OCI-LY3 (cell line): ENCODE measurements at regions not wholly inside any gene's neighbourhood (a gene's known extent, or its start where the extent isn't known, plus 50 kb on each side); places are given as distances from the start of the nearest gene placed in this dataset.

Experiments used
- H2AFZ ChIP-seq: fragments of 200-600, 300-600 bp; shearing (Covaris generic); 2 replicates; pipeline ENCODE4 v1.6.0; 2014; ENCODE audit warnings: antibody characterized with exemption, low read depth, low read length
- H3K27ac ChIP-seq: fragments of 200-600, 300-600 bp; sonication (generic); 2 replicates; pipeline ENCODE4 v1.5.1; 2014; ENCODE audit warnings: mild to moderate bottlenecking, low read length, moderate library complexity, mixed read lengths
- H3K27me3 ChIP-seq: fragments of 200-600, 300-600 bp; sonication (generic); 2 replicates; pipeline ENCODE4 v1.6.1; 2014; ENCODE audit warnings: low read depth, low read length, mixed read lengths
- H3K36me3 ChIP-seq: fragments of 200-600, 300-600 bp; sonication (generic); replicated peaks from 2 replicates; pipeline ENCODE3; 2014; ENCODE audit warnings: low read depth, low read length, mixed read lengths
- H3K4me1 ChIP-seq: fragments of 300-600, 200-600 bp; sonication (generic); 2 replicates; pipeline ENCODE4 v1.6.1; 2014; ENCODE audit warnings: low read length, mixed read lengths
- H3K4me2 ChIP-seq: fragments of 200-600, 300-600 bp; sonication (generic); 2 replicates; pipeline ENCODE4 v1.6.1; 2014; ENCODE audit warnings: low read length, mixed read lengths
- H3K4me3 ChIP-seq: fragments of 300-600, 200-600 bp; sonication (generic); 2 replicates; pipeline ENCODE4 v1.5.1; 2014; ENCODE audit warnings: antibody characterized with exemption, mild to moderate bottlenecking, low read length, moderate library complexity
- H3K79me2 ChIP-seq: fragments of 300-600, 200-600 bp; shearing (Covaris generic); 2 replicates; pipeline ENCODE4 v1.6.1; 2014; ENCODE audit warnings: mild to moderate bottlenecking, low read length, mixed read lengths
- H3K9ac ChIP-seq: fragments of 300-600, 200-600 bp; shearing (Covaris generic); 2 replicates; pipeline ENCODE4 v1.6.0; 2014; ENCODE audit warnings: mild to moderate bottlenecking, low read length, moderate library complexity
- H3K9me3 ChIP-seq: fragments of 200-600, 300-600 bp; shearing (Covaris generic); 2 replicates; pipeline ENCODE4 v1.6.1; 2014; ENCODE audit warnings: low read length, mixed read lengths; ENCODE audit not compliant: insufficient read depth
- H4K20me1 ChIP-seq: fragments of 200-600, 300-600 bp; sonication (generic); 2 replicates; pipeline ENCODE4 v1.6.1; 2016; ENCODE audit warnings: low read length, mixed read lengths; ENCODE audit not compliant: insufficient read depth
- EZH2phosphoT487 ChIP-seq: fragments of 200-600 bp; shearing (Covaris generic); IDR thresholded peaks from 2 replicates; pipeline ENCODE4 v1.6.1; 2018; ENCODE audit warnings: antibody characterized with exemption, mixed run types, low read depth
- TF ChIP-seq, protein P1 (sequence below): fragments of 200-600, 300-600 bp; sonication (generic); IDR thresholded peaks from 2 replicates; pipeline ENCODE4 v1.5.1; 2014; ENCODE audit warnings: antibody characterized with exemption, low read length, low read depth

DNA sequence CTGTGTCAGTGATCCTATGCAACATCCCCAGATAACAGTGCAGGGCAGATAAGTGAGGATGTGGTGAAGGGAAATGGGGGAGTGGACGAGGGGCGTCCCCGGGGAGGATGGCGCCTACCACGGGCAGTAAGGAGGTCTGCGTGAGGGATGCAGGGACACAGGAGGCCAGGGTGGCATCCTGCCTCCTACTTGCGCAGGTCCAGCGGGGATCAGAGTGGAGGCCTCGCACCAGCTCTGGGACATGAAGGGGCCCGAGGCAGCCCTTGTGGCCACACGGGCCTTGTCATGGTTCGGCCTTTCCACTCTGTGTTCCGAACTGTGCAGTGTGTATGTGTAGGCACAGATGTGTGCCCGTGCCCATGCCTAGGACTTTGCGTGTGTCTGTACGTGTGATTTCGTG lies 1227.5 kb downstream of the BRD1 start:
- Histone ChIP-seq H3K4me2 (no peak overlapping the region), H3K4me3 (no peak overlapping the region), H3K27ac (no peak overlapping the region), H3K9ac (no peak overlapping the region), H3K9me3 (no peaks in the 10 kb centered on the region), H3K79me2 (no peaks in the 10 kb centered on the region), H2AFZ (no peak overlapping the region), H3K27me3 (no peaks in the 10 kb centered on the region), H3K36me3 (no peaks in the 10 kb centered on the region), H3K4me1 (no peaks in the 10 kb centered on the region), H4K20me1 (no peaks in the 10 kb centered on the region)
- no peak for TF ChIP-seq EZH2phosphoT487
- TF ChIP-seq, protein P1, sequence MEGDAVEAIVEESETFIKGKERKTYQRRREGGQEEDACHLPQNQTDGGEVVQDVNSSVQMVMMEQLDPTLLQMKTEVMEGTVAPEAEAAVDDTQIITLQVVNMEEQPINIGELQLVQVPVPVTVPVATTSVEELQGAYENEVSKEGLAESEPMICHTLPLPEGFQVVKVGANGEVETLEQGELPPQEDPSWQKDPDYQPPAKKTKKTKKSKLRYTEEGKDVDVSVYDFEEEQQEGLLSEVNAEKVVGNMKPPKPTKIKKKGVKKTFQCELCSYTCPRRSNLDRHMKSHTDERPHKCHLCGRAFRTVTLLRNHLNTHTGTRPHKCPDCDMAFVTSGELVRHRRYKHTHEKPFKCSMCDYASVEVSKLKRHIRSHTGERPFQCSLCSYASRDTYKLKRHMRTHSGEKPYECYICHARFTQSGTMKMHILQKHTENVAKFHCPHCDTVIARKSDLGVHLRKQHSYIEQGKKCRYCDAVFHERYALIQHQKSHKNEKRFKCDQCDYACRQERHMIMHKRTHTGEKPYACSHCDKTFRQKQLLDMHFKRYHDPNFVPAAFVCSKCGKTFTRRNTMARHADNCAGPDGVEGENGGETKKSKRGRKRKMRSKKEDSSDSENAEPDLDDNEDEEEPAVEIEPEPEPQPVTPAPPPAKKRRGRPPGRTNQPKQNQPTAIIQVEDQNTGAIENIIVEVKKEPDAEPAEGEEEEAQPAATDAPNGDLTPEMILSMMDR: no peak

DNA sequence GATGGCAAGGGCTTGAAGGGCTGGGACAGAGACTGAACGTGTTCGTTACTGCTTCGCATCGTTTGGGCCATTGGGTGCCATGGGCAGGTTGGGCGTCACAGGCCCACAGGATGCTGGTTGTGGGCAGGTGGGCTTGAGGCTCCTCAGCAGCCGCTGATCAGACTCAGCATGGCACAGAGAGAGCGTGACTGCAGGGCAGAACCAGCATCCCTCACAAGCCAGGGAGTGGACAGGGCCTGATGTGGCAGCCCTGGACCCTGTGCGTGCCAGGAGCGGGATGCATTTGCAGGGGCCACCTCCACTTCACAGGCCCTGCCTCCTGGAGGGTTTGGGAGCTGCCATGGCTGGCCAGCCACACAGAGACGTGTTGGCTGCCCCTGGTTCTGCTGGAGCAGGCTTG lies 1228.3 kb downstream of the BRD1 start:
- no peaks in the 10 kb centered on the region for H3K79me2 ChIP-seq
- no peaks in the 10 kb centered on the region for H3K4me1 ChIP-seq
- no peaks in the 10 kb centered on the region for H3K9me3 ChIP-seq
- no peak overlapping the region for H3K9ac ChIP-seq
- no peaks in the 10 kb centered on the region for H3K36me3 ChIP-seq
- TF ChIP-seq EZH2phosphoT487: no peak
- TF ChIP-seq, protein P1: no peak
- H3K27ac ChIP-seq: no peak overlapping the region
- H4K20me1 ChIP-seq: no peaks in the 10 kb centered on the region
- no peak overlapping the region for H3K4me2 ChIP-seq
- no peaks in the 10 kb centered on the region for H3K27me3 ChIP-seq
- no peak overlapping the region for H2AFZ ChIP-seq
- H3K4me3 ChIP-seq: no peak overlapping the region

DNA sequence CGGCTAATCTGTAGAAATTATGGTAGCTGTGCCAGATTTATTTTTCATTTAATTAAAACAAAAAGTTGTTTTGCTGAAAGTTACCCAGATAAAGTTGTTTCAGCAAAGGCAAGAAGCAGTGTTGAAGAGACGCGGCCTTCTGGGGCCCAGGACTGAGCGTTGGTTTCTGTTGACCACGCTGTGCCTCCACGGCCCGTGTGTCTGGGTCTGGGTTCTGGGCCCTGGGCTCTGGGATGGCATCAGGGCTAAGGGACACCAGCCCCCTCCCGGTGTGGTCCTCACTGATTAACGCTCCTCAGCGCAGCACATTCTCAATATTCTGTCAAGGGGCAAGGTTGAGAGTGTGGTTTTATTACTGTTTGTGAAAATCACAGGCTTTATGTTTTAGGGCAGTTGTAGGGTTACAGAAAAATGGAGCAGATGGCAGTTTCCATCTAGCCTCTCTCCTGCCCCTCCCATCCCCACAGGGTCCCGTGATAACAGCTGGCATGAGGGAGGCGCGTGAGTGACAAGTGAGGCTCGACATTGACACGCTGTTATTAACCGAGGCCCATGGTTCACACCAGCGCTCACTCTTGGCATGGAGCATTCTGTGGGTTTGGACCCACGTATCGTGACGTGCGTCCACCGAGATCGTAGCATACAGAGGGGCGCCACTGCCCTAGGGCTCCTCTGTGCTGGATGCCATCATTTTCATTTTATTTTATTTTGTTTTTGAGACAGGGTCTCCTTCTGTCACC lies 1231.4 kb downstream of the BRD1 start:
- no peak overlapping the region for H3K27ac ChIP-seq
- H3K9me3 ChIP-seq: no peaks in the 10 kb centered on the region
- H3K27me3 ChIP-seq: no peaks in the 10 kb centered on the region
- no peak overlapping the region for H3K9ac ChIP-seq
- H4K20me1 ChIP-seq: no peaks in the 10 kb centered on the region
- H3K4me3 ChIP-seq: no peak overlapping the region
- no peaks in the 10 kb centered on the region for H3K79me2 ChIP-seq
- TF ChIP-seq, protein P1: no peak
- no peak for TF ChIP-seq EZH2phosphoT487
- H3K36me3 ChIP-seq: no peaks in the 10 kb centered on the region
- H2AFZ ChIP-seq: no peak overlapping the region
- no peak overlapping the region for H3K4me2 ChIP-seq
- no peaks in the 10 kb centered on the region for H3K4me1 ChIP-seq

DNA sequence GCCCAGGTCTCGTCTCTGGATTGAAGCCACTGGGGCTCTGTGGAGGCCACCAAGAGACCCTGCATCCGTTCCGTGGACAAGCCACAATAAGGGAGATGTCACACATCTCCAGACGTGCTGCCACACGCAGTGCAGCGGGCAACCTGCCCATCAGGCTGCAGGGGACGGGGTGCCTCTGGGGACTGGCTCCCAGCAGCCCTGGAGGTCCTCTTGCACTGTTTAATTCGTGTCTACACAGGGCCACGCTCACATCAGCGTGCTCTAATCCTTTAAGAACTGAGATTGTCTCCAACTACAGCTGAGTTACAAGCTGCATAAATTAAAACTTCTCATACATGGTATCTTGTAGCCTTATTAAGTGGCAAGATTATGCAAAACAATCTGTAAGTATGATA lies 1232.2 kb downstream of the BRD1 start:
- H3K36me3 ChIP-seq: no peaks in the 10 kb centered on the region
- H3K4me3 ChIP-seq: no peak overlapping the region
- no peak overlapping the region for H2AFZ ChIP-seq
- no peaks in the 10 kb centered on the region for H4K20me1 ChIP-seq
- H3K27ac ChIP-seq: no peak overlapping the region
- TF ChIP-seq, protein P1: no peak
- TF ChIP-seq EZH2phosphoT487: no peak
- no peaks in the 10 kb centered on the region for H3K79me2 ChIP-seq
- no peaks in the 10 kb centered on the region for H3K9me3 ChIP-seq
- H3K27me3 ChIP-seq: no peaks in the 10 kb centered on the region
- H3K4me2 ChIP-seq: no peak overlapping the region
- H3K4me1 ChIP-seq: no peaks in the 10 kb centered on the region
- no peak overlapping the region for H3K9ac ChIP-seq
